PFSK-1 (cell line): ENCODE measurements at regions not wholly inside any gene's neighbourhood (a gene's known extent, or its start where the extent isn't known, plus 50 kb on each side); places are given as distances from the start of the nearest gene placed in this dataset.

ENCODE experiments used
- FOXP2 ChIP-seq: optimal IDR thresholded peaks from 2 replicates; pipeline ENCODE3; 2011; ENCODE audit warnings: borderline replicate concordance, control low read depth, inconsistent platforms; ENCODE audit not compliant: insufficient read depth; ENCODE audit errors: extremely low read length, extremely low read depth
- POLR2AphosphoS5 ChIP-seq: IDR thresholded peaks from 2 replicates; pipeline ENCODE4 v1.6.1; 2012; ENCODE audit warnings: low read depth, mild to moderate bottlenecking, control low read depth, low read length, moderate library complexity
- SIN3A ChIP-seq: IDR thresholded peaks from 2 replicates; pipeline ENCODE4 v1.6.1; 2012; ENCODE audit warnings: mild to moderate bottlenecking, low read length, moderate library complexity, borderline replicate concordance; ENCODE audit not compliant: insufficient read depth
- TAF1 ChIP-seq: IDR thresholded peaks from 2 replicates; pipeline ENCODE4 v1.6.1; 2012; ENCODE audit warnings: low read length, control low read depth, borderline replicate concordance; ENCODE audit not compliant: insufficient read depth
- TF ChIP-seq, protein P1 (sequence below), 2 experiments: IDR thresholded peaks; 2 replicates each; pipeline versions ENCODE4 v1.6.1 to v1.8.0; 2011 to 2012; ENCODE audit warnings: low read depth in 2 of 2, low read length in 2 of 2, control low read depth in 1 of 2, inconsistent platforms in 1 of 2, mild to moderate bottlenecking in 1 of 2, moderate library complexity in 1 of 2; ENCODE audit not compliant: insufficient read depth in 1 of 2

DNA sequence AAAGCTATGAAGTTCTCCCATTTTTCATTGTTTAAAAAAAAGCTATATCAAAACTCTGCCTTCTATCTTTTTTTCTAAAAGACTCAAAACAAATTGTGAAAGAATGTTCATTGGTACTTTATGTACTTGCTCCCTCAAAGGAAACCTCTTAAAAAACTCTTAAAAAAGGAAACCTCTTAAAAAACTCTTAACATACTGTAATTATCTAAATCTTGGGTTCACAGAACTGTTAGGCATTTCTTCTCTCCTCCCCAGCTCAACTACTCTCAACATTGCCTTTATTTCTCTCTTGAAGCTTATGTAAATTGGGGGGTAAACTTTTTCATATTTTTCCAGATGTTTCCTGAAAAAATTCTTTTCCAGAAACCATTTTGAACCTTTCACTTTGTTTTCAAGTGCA lies 330.5 kb upstream of the SLC39A10 start:
- TF ChIP-seq POLR2AphosphoS5 (no peak), FOXP2 (no peak), TAF1 (no peak), SIN3A (no peak)
- TF ChIP-seq, protein P1, sequence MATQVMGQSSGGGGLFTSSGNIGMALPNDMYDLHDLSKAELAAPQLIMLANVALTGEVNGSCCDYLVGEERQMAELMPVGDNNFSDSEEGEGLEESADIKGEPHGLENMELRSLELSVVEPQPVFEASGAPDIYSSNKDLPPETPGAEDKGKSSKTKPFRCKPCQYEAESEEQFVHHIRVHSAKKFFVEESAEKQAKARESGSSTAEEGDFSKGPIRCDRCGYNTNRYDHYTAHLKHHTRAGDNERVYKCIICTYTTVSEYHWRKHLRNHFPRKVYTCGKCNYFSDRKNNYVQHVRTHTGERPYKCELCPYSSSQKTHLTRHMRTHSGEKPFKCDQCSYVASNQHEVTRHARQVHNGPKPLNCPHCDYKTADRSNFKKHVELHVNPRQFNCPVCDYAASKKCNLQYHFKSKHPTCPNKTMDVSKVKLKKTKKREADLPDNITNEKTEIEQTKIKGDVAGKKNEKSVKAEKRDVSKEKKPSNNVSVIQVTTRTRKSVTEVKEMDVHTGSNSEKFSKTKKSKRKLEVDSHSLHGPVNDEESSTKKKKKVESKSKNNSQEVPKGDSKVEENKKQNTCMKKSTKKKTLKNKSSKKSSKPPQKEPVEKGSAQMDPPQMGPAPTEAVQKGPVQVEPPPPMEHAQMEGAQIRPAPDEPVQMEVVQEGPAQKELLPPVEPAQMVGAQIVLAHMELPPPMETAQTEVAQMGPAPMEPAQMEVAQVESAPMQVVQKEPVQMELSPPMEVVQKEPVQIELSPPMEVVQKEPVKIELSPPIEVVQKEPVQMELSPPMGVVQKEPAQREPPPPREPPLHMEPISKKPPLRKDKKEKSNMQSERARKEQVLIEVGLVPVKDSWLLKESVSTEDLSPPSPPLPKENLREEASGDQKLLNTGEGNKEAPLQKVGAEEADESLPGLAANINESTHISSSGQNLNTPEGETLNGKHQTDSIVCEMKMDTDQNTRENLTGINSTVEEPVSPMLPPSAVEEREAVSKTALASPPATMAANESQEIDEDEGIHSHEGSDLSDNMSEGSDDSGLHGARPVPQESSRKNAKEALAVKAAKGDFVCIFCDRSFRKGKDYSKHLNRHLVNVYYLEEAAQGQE (IDR thresholded peaks at IDR 0.05; ENCODE audit: insufficient read depth in 1 of 2, low read depth in 2 of 2, low read length in 2 of 2) = no peak

DNA sequence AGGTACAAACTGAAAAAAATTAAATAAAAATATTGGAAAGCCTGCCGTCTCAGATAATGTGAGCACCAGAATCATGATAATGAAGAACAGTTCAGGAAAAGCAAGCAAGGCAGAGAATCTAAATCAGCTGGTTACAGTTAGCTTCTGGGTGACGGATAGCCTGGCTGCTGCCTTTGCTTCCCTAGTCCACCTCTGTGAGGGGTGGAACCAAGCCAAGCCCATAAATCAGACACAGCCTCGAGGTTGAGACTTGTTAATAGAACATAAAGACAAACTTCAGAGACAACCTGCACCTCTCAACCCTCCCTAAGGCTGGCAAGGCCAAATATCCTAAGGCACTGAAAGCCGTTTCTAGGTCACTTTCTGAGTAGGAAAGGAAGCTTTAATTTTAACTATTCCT lies 334.7 kb upstream of the SLC39A10 start:
- TF ChIP-seq, protein P1 (IDR thresholded peaks at IDR 0.05; ENCODE audit: insufficient read depth in 1 of 2, low read depth in 2 of 2, low read length in 2 of 2) = no peak
- TF ChIP-seq SIN3A (no peak), POLR2AphosphoS5 (no peak), FOXP2 (no peak), TAF1 (no peak)

DNA sequence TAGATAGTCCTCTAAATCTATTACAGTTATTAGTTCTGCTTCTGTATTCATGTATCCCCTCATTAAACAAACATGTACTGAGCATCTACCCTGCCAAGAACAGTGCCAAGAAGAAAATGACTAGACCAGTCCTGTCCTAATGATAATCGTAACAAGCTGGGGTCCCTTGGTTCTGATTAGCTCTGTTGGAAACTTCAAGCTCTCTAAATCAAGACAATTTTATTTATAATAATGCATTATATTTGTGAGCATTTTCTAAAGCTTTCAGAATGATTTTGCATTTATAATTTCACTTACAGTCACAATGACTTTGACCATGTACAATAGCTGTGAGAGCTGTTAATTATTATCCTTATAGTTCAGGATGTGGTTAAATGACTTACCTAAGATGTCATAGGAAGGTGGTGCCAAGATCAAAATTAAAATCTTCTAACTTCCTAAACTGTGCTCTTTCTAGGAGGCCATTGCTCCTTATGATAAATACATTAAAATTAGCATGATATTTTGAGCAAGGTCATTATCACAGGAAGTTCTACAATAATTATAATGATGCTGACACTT lies 336.5 kb upstream of the SLC39A10 start:
- no peak for TF ChIP-seq TAF1
- TF ChIP-seq SIN3A = no peak
- TF ChIP-seq POLR2AphosphoS5 = no peak
- no peak for TF ChIP-seq FOXP2
- TF ChIP-seq, protein P1 (IDR thresholded peaks at IDR 0.05; ENCODE audit: insufficient read depth in 1 of 2, low read depth in 2 of 2, low read length in 2 of 2) = no peak

DNA sequence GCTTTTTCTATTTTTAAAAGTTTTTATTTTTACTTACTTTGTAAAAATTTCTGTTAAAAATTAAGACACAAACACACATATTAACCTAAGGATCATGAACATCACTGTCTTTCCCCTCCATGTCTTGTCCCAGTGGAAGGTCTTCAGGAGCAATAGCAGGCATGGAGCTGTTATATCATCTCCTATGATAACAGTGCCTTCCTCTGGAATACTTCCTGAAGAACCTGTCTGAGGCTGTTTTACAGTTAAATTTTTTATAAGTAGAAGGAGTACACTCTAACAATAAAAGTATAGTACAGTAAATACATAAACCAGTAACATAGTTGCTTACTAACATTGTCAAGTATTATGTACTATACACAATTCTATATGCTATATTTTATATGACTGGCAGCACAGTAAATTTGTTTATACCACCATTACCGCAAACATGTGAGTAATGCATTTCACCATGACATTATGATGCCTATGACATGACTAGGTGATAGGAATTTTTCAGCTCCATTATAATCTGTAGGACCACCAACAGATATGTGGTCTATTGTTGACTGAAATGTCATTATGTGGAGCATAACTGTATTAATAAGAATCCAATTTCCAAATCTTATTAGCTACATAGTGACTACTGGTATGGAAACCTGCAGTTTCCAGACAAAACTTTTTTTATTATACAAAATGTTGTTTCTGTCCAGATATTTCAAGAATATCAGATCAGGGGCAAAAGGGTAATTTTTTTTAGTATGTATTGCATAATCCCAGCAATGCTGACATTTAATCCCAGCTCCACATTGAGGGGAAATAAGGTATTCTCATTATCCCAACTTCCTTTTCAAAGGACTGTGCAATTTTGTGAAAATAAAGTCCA lies 337.2 kb upstream of the SLC39A10 start:
- TF ChIP-seq TAF1 = no peak

DNA sequence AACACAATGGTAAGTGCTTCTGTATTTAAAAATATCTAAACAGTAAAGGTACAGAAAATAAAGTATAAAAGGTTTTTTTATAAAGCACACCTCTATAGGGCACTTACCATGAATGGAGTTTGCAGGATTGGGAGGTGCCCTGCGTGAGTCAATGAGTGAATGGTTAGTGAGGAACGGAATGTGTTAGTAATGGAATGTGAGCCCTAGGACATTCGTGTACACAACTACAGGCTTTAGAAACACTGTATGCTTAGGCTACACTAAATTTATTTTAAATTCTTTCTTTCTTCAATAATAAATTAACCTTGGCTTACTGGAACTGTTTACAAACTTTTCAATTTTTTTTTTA lies 337.9 kb upstream of the SLC39A10 start:
- TF ChIP-seq FOXP2 = no peak

DNA sequence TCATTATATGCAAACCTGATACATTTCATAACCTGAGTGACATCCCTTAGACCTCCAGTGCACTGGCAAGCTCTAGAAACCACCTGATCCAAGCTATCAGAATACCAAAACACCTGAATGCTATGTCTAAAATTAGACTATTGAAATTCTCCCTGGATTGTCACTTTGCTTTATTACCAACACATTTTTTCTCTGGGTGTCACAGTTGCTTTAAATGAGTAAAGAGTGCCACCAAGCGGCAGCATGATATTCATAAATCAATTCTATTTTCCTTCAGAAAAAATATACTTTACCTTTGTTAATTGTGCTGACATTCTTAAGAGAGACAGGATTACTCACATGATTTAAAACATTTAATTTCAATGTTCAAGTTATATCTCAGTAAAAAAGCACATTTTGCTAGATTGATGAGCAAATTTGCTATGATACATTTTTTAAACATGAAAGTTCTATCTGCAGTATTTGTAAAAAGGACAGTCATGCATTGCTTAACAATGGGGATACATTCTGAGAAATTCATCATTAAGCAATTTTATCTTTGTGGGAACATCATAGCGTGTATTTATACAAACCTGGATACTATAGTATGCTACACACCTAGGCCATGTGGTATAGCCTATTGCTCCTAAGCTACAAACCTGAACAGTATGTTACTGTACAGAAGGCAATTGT lies 338.4 kb upstream of the SLC39A10 start:
- TF ChIP-seq FOXP2 (no peak), TAF1 (no peak), SIN3A (no peak), POLR2AphosphoS5 (no peak)
- TF ChIP-seq, protein P1 (IDR thresholded peaks at IDR 0.05; ENCODE audit: insufficient read depth in 1 of 2, low read depth in 2 of 2, low read length in 2 of 2) = no peak
